Neural cell (in vitro differentiated cells): ENCODE measurements at regions not wholly inside any gene's neighbourhood (a gene's known extent, or its start where the extent isn't known, plus 50 kb on each side); places are given as distances from the start of the nearest gene placed in this dataset.

Experiments used
- H2AFZ ChIP-seq: fragments of 200-600, 300-800 bp; sonication (generic), shearing (Covaris generic); 2 replicates; pipeline ENCODE4 v1.6.0; 2014; ENCODE audit warnings: low read depth, mild to moderate bottlenecking, antibody characterized with exemption, low read length, moderate library complexity
- H3F3A ChIP-seq: fragments of 200-600 bp; shearing (Covaris generic); 2 replicates; pipeline ENCODE4 v1.6.1; 2016; ENCODE audit warnings: mild to moderate bottlenecking, moderate library complexity, mixed read lengths, antibody characterized with exemption, low read length; ENCODE audit not compliant: insufficient read depth, poor library complexity, severe bottlenecking
- H3K27ac ChIP-seq: fragments of 200-600, 300-800 bp; sonication (generic), shearing (Covaris generic); 2 replicates; pipeline ENCODE4 v1.5.1; 2014; ENCODE audit warnings: mild to moderate bottlenecking, low read length, moderate library complexity
- H3K27me3 ChIP-seq: fragments of 300-800, 200-600 bp; sonication (generic), shearing (Covaris generic); 2 replicates; pipeline ENCODE4 v1.6.0; 2014; ENCODE audit warnings: mild to moderate bottlenecking, low read depth, low read length, moderate library complexity; ENCODE audit not compliant: insufficient read depth
- H3K36me3 ChIP-seq: fragments of 300-800, 200-600 bp; sonication (generic), shearing (Covaris generic); 2 replicates; pipeline ENCODE4 v1.5.1; 2014; ENCODE audit warnings: mild to moderate bottlenecking, antibody characterized with exemption, low read length, moderate library complexity; ENCODE audit not compliant: insufficient read depth
- H3K4me2 ChIP-seq: fragments of 300-800, 200-600 bp; sonication (generic), shearing (Covaris generic); 2 replicates; pipeline ENCODE4 v1.6.0; 2014; ENCODE audit warnings: mild to moderate bottlenecking, low read length
- H3K4me3 ChIP-seq: fragments of 300-800, 200-600 bp; sonication (generic), shearing (Covaris generic); 2 replicates; pipeline ENCODE4 v1.5.1; 2014; ENCODE audit warnings: mild to moderate bottlenecking, low read length, moderate library complexity
- H3K79me2 ChIP-seq: fragments of 200-600 bp; shearing (Covaris generic); replicated peaks from 2 replicates; pipeline ENCODE4 v1.6.0; 2014; ENCODE audit warnings: mild to moderate bottlenecking, low read length, moderate library complexity; ENCODE audit not compliant: insufficient read depth
- H3K9ac ChIP-seq: fragments of 300-800, 200-600 bp; sonication (generic), shearing (Covaris generic); 2 replicates; pipeline ENCODE4 v1.6.1; 2016; ENCODE audit warnings: mild to moderate bottlenecking, low read length, mixed read lengths
- H3K9me2 ChIP-seq: fragments of 200-600 bp; shearing (Covaris generic); 2 replicates; pipeline ENCODE4 v1.6.1; 2016; ENCODE audit warnings: mild to moderate bottlenecking, low read length, mixed read lengths; ENCODE audit not compliant: insufficient read depth
- H3K9me3 ChIP-seq: fragments of 200-600, 300-800 bp; sonication (generic), shearing (Covaris generic); 2 replicates; pipeline ENCODE4 v1.6.1; 2016; ENCODE audit warnings: mild to moderate bottlenecking, mixed run types, low read length, moderate library complexity, mixed read lengths
- H4K20me1 ChIP-seq: fragments of 200-600 bp; shearing (Covaris generic); 2 replicates; pipeline ENCODE4 v1.6.1; 2016; ENCODE audit warnings: mild to moderate bottlenecking, mixed run types; ENCODE audit not compliant: insufficient read depth
- CTCF ChIP-seq: fragments of 450-650 bp; IDR thresholded peaks from 2 replicates; pipeline ENCODE4 v1.5.1; 2014; ENCODE audit warnings: antibody characterized with exemption, mild to moderate bottlenecking, moderate library complexity; ENCODE audit not compliant: poor library complexity, severe bottlenecking
- EP300 ChIP-seq: fragments of 450-650 bp; conservative IDR thresholded peaks from 2 replicates; pipeline ENCODE4 v1.6.1; 2014; ENCODE audit warnings: antibody characterized with exemption, mild to moderate bottlenecking, moderate library complexity; ENCODE audit not compliant: poor library complexity, severe bottlenecking
- EZH2 ChIP-seq: fragments of 200-600, 300-800 bp; shearing (Covaris generic), sonication (generic); IDR thresholded peaks from 2 replicates; pipeline ENCODE4 v1.6.1; 2014; ENCODE audit warnings: antibody characterized with exemption, low read length, borderline replicate concordance, mild to moderate bottlenecking; ENCODE audit not compliant: insufficient read depth, poor library complexity, severe bottlenecking
- MXI1 ChIP-seq: fragments of 450-650 bp; conservative IDR thresholded peaks from 2 replicates; pipeline ENCODE4 v1.6.1; 2014; ENCODE audit warnings: antibody characterized with exemption, mild to moderate bottlenecking; ENCODE audit not compliant: poor library complexity, severe bottlenecking
- POLR2AphosphoS5 ChIP-seq: IDR thresholded peaks from 2 replicates; pipeline ENCODE4 v1.6.1; 2012
- RAD21 ChIP-seq: fragments of 450-650 bp; conservative IDR thresholded peaks from 2 replicates; pipeline ENCODE4 v1.6.1; 2014; ENCODE audit warnings: antibody characterized with exemption, mild to moderate bottlenecking, moderate library complexity
- REST ChIP-seq: IDR thresholded peaks from 2 replicates; pipeline ENCODE4 v1.6.1; 2012; ENCODE audit warnings: borderline replicate concordance
- SMC3 ChIP-seq: fragments of 450-650 bp; conservative IDR thresholded peaks from 2 replicates; pipeline ENCODE4 v1.6.1; 2014; ENCODE audit warnings: antibody characterized with exemption, mild to moderate bottlenecking, moderate library complexity; ENCODE audit not compliant: poor library complexity
- TAF1 ChIP-seq: IDR thresholded peaks from 2 replicates; pipeline ENCODE4 v1.6.1; 2012; ENCODE audit warnings: low read depth

- H3K9ac ChIP-seq, result no peak overlapping the region
- TF ChIP-seq EP300, result no peak
- TF ChIP-seq TAF1, result no peak
- TF ChIP-seq REST, result no peak
- no peak for TF ChIP-seq CTCF
- TF ChIP-seq POLR2AphosphoS5, result no peak
- no peak for TF ChIP-seq RAD21
- TF ChIP-seq EZH2, result no peak
Observed at GRCh38 chr5:125510651-125511050, 764.2 kb upstream of the ZNF608 start.

GRCh38 chr5:125517973-125518550, 771.6 kb upstream of the ZNF608 start:
- no peaks in the 10 kb centered on the region for H3F3A ChIP-seq
- H3K9ac ChIP-seq, result no peak overlapping the region
- no peak for TF ChIP-seq SMC3
- TF ChIP-seq POLR2AphosphoS5, result no peak
- no peak for TF ChIP-seq CTCF
- no peak for TF ChIP-seq REST
- no peak for TF ChIP-seq EP300
- no peak for TF ChIP-seq EZH2
- no peak for TF ChIP-seq TAF1
- no peak for TF ChIP-seq MXI1
- no peak for TF ChIP-seq RAD21
- no peak overlapping the region for H2AFZ ChIP-seq
- H3K27ac ChIP-seq, result no peak overlapping the region
- H3K4me3 ChIP-seq, result no peak overlapping the region
- no peaks in the 10 kb centered on the region for H3K27me3 ChIP-seq
- H3K9me2 ChIP-seq, result no peaks in the 10 kb centered on the region
- no peak overlapping the region for H3K4me2 ChIP-seq
- H3K79me2 ChIP-seq, result no peaks in the 10 kb centered on the region
- no peaks in the 10 kb centered on the region for H3K9me3 ChIP-seq
- no peaks in the 10 kb centered on the region for H3K36me3 ChIP-seq
- H4K20me1 ChIP-seq, result no peaks in the 10 kb centered on the region

More at GRCh38 chr5:125510651-125511050, 764.2 kb upstream of the ZNF608 start:
- H3K79me2 ChIP-seq, result no peaks in the 10 kb centered on the region
- no peaks in the 10 kb centered on the region for H3K27me3 ChIP-seq
- no peaks in the 10 kb centered on the region for H3K9me2 ChIP-seq
- no peak overlapping the region for H2AFZ ChIP-seq
- H3K27ac ChIP-seq, result no peak overlapping the region
- no peaks in the 10 kb centered on the region for H3K36me3 ChIP-seq
- H3K4me3 ChIP-seq, result no peak overlapping the region
- no peaks in the 10 kb centered on the region for H3K9me3 ChIP-seq
- no peaks in the 10 kb centered on the region for H3F3A ChIP-seq
- no peaks in the 10 kb centered on the region for H4K20me1 ChIP-seq
- H3K4me2 ChIP-seq, result no peak overlapping the region
